K562 (cell line): ENCODE measurements at regions not wholly inside any gene's neighbourhood (a gene's known extent, or its start where the extent isn't known, plus 50 kb on each side); places are given as distances from the start of the nearest gene placed in this dataset.

Experiments used
- ATAC-seq: fragments of 200-7000 bp; cut with Tn5 transposase; 3 replicates; pipeline ENCODE4 v1.9.1; 2020; ENCODE audit warnings: moderate library complexity
- BruUV-seq: library from RNA; stranded (reverse); fragments of 400-500 nt; replicated peaks from 2 replicates; lab custom pipeline; 2021; lab: Mats Ljungman, UMichigan
- CTCF ChIA-PET: fragments of 300-600 bp; formaldehyde crosslinking; extraction: SDS; loops from one replicate; lab custom pipeline; 2021; ENCODE audit warnings: low intra/inter-chr PET ratio; lab: Yijun Ruan, JAX
- POLR2A ChIA-PET: fragments of 300-600, 350-650 bp; sonication (Branson Sonifier 250); formaldehyde crosslinking; extraction: SDS; loops from one replicate; lab custom pipeline; 2021; ENCODE audit warnings: antibody characterized with exemption, inconsistent platforms; lab: Yijun Ruan, JAX
- DNase-seq, 4 experiments: peaks; one replicate each; pipeline versions ENCODE4 v3.0.0 to v3.0.0-alpha.2; 2011 to 2018; ENCODE audit warnings: low spot score in 3 of 4, mixed read lengths in 3 of 4; ENCODE audit errors: extremely low read depth in 1 of 4
- FAIRE-seq: peaks from 2 replicates; lab custom pipeline; 2011; peaks lifted over from hg19 to GRCh38; lab: Jason Lieb, UNC
- H2AFZ ChIP-seq: 2 replicates; pipeline ENCODE4 v1.6.0; 2011; ENCODE audit warnings: low read depth, low read length, control low read depth, inconsistent platforms
- H3K27ac ChIP-seq: fragments of 200-600 bp; 3 replicates; pipeline ENCODE4 v1.8.0; 2011; ENCODE audit warnings: low read depth, mild to moderate bottlenecking, control low read depth, inconsistent platforms, low read length, moderate library complexity, mixed read lengths; ENCODE audit errors: extremely low read depth
- H3K27me3 ChIP-seq, 2 experiments: fragments of 300-600 bp in 1 of 2; 2 replicates in 1 of 2; 3 replicates in 1 of 2; pipeline versions ENCODE4 v1.6.0 to v1.8.0; 2011; ENCODE audit warnings: inconsistent platforms in 2 of 2, low read length in 2 of 2, mild to moderate bottlenecking in 1 of 2, mixed read lengths in 1 of 2, moderate library complexity in 1 of 2; ENCODE audit not compliant: control insufficient read depth in 2 of 2, insufficient read depth in 2 of 2
- H3K36me3 ChIP-seq: fragments of 300-600 bp; 3 replicates; pipeline ENCODE4 v1.8.0; 2011; ENCODE audit warnings: mild to moderate bottlenecking, low read length, inconsistent platforms; ENCODE audit not compliant: control insufficient read depth, insufficient read depth
- H3K4me1 ChIP-seq, 2 experiments: fragments of 200-600 bp in 1 of 2; replicated peaks in 1 of 2; 2 replicates in 1 of 2; 3 replicates in 1 of 2; pipeline versions ENCODE4 v1.5.1 to v1.8.0; 2011; ENCODE audit warnings: inconsistent platforms in 2 of 2, low read length in 2 of 2, mild to moderate bottlenecking in 1 of 2, mixed read lengths in 1 of 2, moderate library complexity in 1 of 2; ENCODE audit not compliant: control insufficient read depth in 2 of 2, insufficient read depth in 2 of 2
- H3K4me2 ChIP-seq: 2 replicates; pipeline ENCODE4 v1.6.1; 2011; ENCODE audit warnings: low read length, control low read depth, inconsistent platforms, mixed read lengths; ENCODE audit not compliant: insufficient read depth
- H3K4me3 ChIP-seq: fragments of 200-600 bp; sonication (generic), shearing (Covaris generic); 2 replicates; pipeline ENCODE4 v1.5.1; 2016; ENCODE audit warnings: control low read depth, inconsistent platforms
- H3K79me2 ChIP-seq: fragments of 200-600 bp; 3 replicates; pipeline ENCODE4 v1.8.0; 2011; ENCODE audit warnings: low read length, inconsistent platforms; ENCODE audit not compliant: control insufficient read depth, insufficient read depth
- H3K9ac ChIP-seq, 2 experiments: 2 replicates each; pipeline versions ENCODE4 v1.6.0 to v1.6.1; 2011; ENCODE audit warnings: low read depth in 2 of 2, low read length in 2 of 2, control low read depth in 1 of 2, inconsistent platforms in 1 of 2, mild to moderate bottlenecking in 1 of 2, mixed read lengths in 1 of 2; ENCODE audit not compliant: insufficient read depth in 1 of 2
- H3K9me1 ChIP-seq: one replicate; pipeline ENCODE4 v1.6.0; 2011; ENCODE audit warnings: inconsistent platforms, mild to moderate bottlenecking, low read length, moderate library complexity; ENCODE audit not compliant: control insufficient read depth, insufficient read depth
- H3K9me3 ChIP-seq: replicated peaks from 2 replicates; pipeline ENCODE4 v1.5.1; 2011; ENCODE audit warnings: low read depth, low read length, inconsistent platforms; ENCODE audit not compliant: control insufficient read depth, insufficient read depth
- H4K20me1 ChIP-seq: replicated peaks from 2 replicates; pipeline ENCODE4 v1.6.1; 2011; ENCODE audit warnings: low read length, inconsistent platforms, mixed read lengths; ENCODE audit not compliant: control insufficient read depth, insufficient read depth
- CSDE1 ChIP-seq, 2 experiments: fragments of 450-650 bp; IDR thresholded peaks; 2 replicates each; pipeline ENCODE4 v1.6.1; 2016; ENCODE audit warnings: mild to moderate bottlenecking in 1 of 2
- FUS ChIP-seq: fragments of 200-400 bp; formaldehyde crosslinking; optimal IDR thresholded peaks from 2 replicates; pipeline ENCODE3; 2017; ENCODE audit warnings: low read depth, low read length
- HEY1 ChIP-seq: fragments of 250-450 bp; sonication (Bioruptor Pico); IDR thresholded peaks from 2 replicates; pipeline ENCODE4 v1.5.0; 2020; ENCODE audit warnings: mild to moderate bottlenecking, moderate library complexity, borderline replicate concordance
- MXI1 ChIP-seq: IDR thresholded peaks from 2 replicates; pipeline ENCODE4 v1.6.1; 2011; ENCODE audit warnings: low read depth, mild to moderate bottlenecking, improper control_type of control experiment, low read length
- PHF21A ChIP-seq: fragments of 450-650 bp; IDR thresholded peaks from 2 replicates; pipeline ENCODE4 v1.6.1; 2017; ENCODE audit warnings: low read depth, borderline replicate concordance
- POLR2AphosphoS2 ChIP-seq: IDR thresholded peaks from 2 replicates; pipeline ENCODE4 v1.6.1; 2012; ENCODE audit warnings: low read length, improper control_type of control experiment
- RAD21 ChIP-seq, 2 experiments: fragments of 250-450 bp in 1 of 2; fragments of 450-650 bp in 1 of 2; sonication (Bioruptor Pico) in 1 of 2; formaldehyde crosslinking in 1 of 2; IDR thresholded peaks in 1 of 2; conservative IDR thresholded peaks in 1 of 2; 2 replicates each; pipeline versions ENCODE4 v1.4.0 to v1.8.0; 2020 to 2022; ENCODE audit warnings: mild to moderate bottlenecking in 2 of 2, moderate library complexity in 1 of 2
- TRIM24 ChIP-seq, 2 experiments: fragments of 450-650 bp; IDR thresholded peaks; 2 replicates each; pipeline ENCODE4 v1.6.1; 2016
- ZEB2 ChIP-seq: fragments of 450-650 bp; IDR thresholded peaks from 2 replicates; pipeline ENCODE4 v1.6.1; 2016
- ZNF696 ChIP-seq: fragments of 250-450 bp; sonication (Bioruptor Pico); conservative IDR thresholded peaks from 2 replicates; pipeline ENCODE4 v1.4.0; 2020; ENCODE audit warnings: mild to moderate bottlenecking, moderate library complexity
- ZNF766 ChIP-seq: fragments of 200-800 bp; sonication (Bioruptor generic); conservative IDR thresholded peaks from 2 replicates; pipeline ENCODE4 v1.6.1; 2016; ENCODE audit warnings: missing genetic modification characterization, missing compliant biosample characterization
- WGBS: fragments of 100-300 bp; shearing (Covaris generic); methylation state at CpG from one replicate; pipeline ENCODE4 v1.1.6; 2016; ENCODE audit warnings: low coverage, mixed read lengths; ENCODE audit not compliant: insufficient coverage; ENCODE audit errors: missing lambda C conversion rate; 5-methylcytosine and 5-hydroxymethylcytosine counted together
- in situ Hi-C: fragments of 300-500 bp; cut with MboI; formaldehyde crosslinking; loops from 4 replicates; pipeline ENCODE4 v1.15.0; 2018; ENCODE audit warnings: inconsistent platforms, mixed read lengths
- intact Hi-C: fragments of 100-400 bp; cut with micrococcal nuclease; formaldehyde crosslinking; loops from 2 replicates; pipeline ENCODE4 v1.14.2; 2022
- TF ChIP-seq, protein P1 (sequence below): sonication (generic); formaldehyde crosslinking; IDR thresholded peaks from 2 replicates; pipeline ENCODE4 v1.8.0; 2023; ENCODE audit warnings: mild to moderate bottlenecking, missing genetic modification reagents
- TF ChIP-seq, protein P2 (sequence below): fragments of 250-450 bp; sonication (Bioruptor Pico); IDR thresholded peaks from 2 replicates; pipeline ENCODE4 v1.5.0; 2020; ENCODE audit warnings: mild to moderate bottlenecking, borderline replicate concordance

DNA sequence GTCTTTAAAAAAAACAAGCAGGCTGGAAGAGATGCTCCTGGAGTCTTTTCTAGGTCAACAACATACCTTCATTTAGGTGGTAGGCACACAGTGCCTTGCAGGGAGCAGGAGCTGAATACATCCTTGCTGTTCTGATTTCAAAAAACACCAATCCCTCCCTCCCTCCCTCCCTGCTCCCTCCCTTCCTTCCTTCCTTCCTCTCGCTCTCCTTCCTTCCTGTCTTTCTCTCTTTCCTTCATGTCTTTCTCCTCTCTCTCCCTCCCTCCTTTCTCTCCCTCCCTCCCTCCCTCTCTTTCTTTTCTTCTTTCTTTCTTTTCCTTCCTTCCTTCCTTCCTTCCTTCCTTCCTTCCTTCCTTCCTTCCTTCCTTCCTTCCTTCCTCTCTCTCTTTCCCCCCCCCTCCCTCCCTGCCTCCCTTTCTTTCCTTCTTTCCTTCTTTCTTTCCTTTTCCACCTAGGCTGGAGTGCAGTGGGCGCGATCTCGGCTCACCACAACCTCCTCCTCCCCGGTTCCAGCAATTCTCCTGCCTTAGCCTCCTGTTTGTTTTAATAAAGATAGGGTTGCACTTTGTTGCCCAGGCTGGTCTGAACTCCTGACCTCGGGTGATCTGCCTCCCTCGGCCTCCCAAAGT is 245.1 kb downstream of the MIAT start (continued):
- TF ChIP-seq, protein P1, sequence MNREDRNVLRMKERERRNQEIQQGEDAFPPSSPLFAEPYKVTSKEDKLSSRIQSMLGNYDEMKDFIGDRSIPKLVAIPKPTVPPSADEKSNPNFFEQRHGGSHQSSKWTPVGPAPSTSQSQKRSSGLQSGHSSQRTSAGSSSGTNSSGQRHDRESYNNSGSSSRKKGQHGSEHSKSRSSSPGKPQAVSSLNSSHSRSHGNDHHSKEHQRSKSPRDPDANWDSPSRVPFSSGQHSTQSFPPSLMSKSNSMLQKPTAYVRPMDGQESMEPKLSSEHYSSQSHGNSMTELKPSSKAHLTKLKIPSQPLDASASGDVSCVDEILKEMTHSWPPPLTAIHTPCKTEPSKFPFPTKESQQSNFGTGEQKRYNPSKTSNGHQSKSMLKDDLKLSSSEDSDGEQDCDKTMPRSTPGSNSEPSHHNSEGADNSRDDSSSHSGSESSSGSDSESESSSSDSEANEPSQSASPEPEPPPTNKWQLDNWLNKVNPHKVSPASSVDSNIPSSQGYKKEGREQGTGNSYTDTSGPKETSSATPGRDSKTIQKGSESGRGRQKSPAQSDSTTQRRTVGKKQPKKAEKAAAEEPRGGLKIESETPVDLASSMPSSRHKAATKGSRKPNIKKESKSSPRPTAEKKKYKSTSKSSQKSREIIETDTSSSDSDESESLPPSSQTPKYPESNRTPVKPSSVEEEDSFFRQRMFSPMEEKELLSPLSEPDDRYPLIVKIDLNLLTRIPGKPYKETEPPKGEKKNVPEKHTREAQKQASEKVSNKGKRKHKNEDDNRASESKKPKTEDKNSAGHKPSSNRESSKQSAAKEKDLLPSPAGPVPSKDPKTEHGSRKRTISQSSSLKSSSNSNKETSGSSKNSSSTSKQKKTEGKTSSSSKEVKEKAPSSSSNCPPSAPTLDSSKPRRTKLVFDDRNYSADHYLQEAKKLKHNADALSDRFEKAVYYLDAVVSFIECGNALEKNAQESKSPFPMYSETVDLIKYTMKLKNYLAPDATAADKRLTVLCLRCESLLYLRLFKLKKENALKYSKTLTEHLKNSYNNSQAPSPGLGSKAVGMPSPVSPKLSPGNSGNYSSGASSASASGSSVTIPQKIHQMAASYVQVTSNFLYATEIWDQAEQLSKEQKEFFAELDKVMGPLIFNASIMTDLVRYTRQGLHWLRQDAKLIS (CRISPR knock-in tag), result no peak
- TF ChIP-seq PHF21A, result no peak
- no peak for TF ChIP-seq HEY1 (CRISPR knock-in tag)

DNA sequence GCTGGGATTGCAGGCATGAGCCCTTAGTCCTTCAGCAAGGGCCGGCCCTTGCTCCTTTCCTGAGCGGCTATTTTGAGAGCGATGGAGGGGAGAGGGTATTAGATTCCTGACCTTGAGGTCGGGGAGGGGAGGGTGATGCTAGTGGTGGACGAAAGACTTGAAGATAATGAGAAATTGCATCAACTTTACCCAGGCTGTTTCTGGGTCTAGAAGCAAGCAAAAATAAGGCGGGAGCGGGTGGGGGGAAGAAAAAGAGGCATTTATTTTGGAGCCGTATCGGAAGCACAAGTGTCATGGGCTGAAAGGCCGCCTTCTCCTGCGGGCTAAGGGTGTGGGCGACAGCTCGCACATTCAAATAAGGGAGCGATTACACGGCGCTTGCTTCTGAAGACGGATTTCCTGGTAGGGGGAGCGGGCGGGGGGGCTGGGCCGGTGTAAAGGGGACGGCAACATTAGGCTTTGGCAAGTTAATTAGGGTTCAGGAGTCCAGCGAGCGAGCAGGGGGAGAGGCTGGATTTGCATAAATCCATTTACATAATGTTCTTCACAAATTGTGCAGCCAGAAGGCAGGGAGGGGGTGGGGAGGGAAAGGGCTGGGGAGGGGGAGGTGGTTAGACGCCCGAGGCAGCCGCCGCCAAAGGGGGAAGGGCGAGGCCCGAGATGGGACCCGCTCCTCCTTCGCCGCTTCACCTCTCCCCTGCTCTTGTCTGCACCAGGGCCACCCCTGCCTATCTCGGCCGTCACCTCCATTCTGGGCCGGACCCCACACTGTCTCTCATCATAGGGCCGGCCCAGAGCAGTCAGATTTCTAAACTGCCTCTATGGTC is 245.9 kb downstream of the MIAT start:
- ChIA-PET POLR2A (interaction anchor here (0.5 kb wide), 1 partner anchor 10 kb away, joined by 3 read pairs; no protein-coding TSS in a partner anchor), CTCF (no interaction called here)
- no peak overlapping the region for H2AFZ ChIP-seq
- H3K36me3 ChIP-seq, result no peaks in the 10 kb centered on the region
- no peak overlapping the region for H3K4me3 ChIP-seq
- no peaks in the 10 kb centered on the region for H3K9me1 ChIP-seq
- no peaks in the 10 kb centered on the region for H3K9me3 ChIP-seq
- BruUV-seq, result no TSS peak
- H3K27ac ChIP-seq, result no peak overlapping the region
- DNase-seq (no peak), ATAC-seq (no peak), FAIRE-seq (no peak)
- no peaks in the 10 kb centered on the region for H3K79me2 ChIP-seq
- H4K20me1 ChIP-seq, result 0 out of 2 replicates have a peak, but pooled peaks cover 3% of the 10 kb centered on the region
- in situ Hi-C loops, result no loop called here
- no peak overlapping the region for H3K4me2 ChIP-seq
- H3K27me3 ChIP-seq, result peaks cover 0 to 16% of the 10 kb centered on the region in 2 experiments; a peak in 3 of 5 replicates
- intact Hi-C loops, result no loop called here
- H3K4me1 ChIP-seq, result no peaks in the 10 kb centered on the region
- no peak overlapping the region for H3K9ac ChIP-seq
- 6% methylated on average over 14 of the region's 36 CpGs for WGBS
- TF ChIP-seq, protein P2, sequence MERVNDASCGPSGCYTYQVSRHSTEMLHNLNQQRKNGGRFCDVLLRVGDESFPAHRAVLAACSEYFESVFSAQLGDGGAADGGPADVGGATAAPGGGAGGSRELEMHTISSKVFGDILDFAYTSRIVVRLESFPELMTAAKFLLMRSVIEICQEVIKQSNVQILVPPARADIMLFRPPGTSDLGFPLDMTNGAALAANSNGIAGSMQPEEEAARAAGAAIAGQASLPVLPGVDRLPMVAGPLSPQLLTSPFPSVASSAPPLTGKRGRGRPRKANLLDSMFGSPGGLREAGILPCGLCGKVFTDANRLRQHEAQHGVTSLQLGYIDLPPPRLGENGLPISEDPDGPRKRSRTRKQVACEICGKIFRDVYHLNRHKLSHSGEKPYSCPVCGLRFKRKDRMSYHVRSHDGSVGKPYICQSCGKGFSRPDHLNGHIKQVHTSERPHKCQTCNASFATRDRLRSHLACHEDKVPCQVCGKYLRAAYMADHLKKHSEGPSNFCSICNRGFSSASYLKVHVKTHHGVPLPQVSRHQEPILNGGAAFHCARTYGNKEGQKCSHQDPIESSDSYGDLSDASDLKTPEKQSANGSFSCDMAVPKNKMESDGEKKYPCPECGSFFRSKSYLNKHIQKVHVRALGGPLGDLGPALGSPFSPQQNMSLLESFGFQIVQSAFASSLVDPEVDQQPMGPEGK (CRISPR knock-in tag), result no peak
- no peak for TF ChIP-seq CSDE1 (IDR thresholded peaks at IDR 0.05)
- TF ChIP-seq POLR2AphosphoS2, result no peak
- TF ChIP-seq ZNF766 (CRISPR knock-in tag), result no peak
- no peak for TF ChIP-seq MXI1
- TF ChIP-seq FUS, result no peak
- TF ChIP-seq ZNF696 (CRISPR knock-in tag), result no peak
- no peak for TF ChIP-seq RAD21 (CRISPR knock-in tag; conservative IDR thresholded peaks at IDR 0.05 in 1 of 2, IDR thresholded peaks at IDR 0.05 in 1 of 2)
- TF ChIP-seq TRIM24 (IDR thresholded peaks at IDR 0.05), result no peak
- no peak for TF ChIP-seq ZEB2
